GM20431 (cell line): ENCODE measurements at regions not wholly inside any gene's neighbourhood (a gene's known extent, or its start where the extent isn't known, plus 50 kb on each side); places are given as distances from the start of the nearest gene placed in this dataset.

ENCODE experiments used
- in situ Hi-C: fragments of 300-500 bp; cut with MseI, MboI; formaldehyde crosslinking; loops from one replicate; pipeline ENCODE4 v1.15.0; 2020; ENCODE audit warnings: low sequenced_read_pairs; ENCODE audit not compliant: unreplicated experiment

GRCh38 chr18:10289251-10289650, 165.2 kb upstream of the APCDD1 start:
- in situ Hi-C loops: no loop called here

GRCh38 chr18:10289951-10290637, 164.3 kb upstream of the APCDD1 start:
- in situ Hi-C loops: no loop called here

GRCh38 chr18:10290638-10291235, 163.7 kb upstream of the APCDD1 start:
- in situ Hi-C loops: no loop called here

- in situ Hi-C loops: no loop called here
Measured at GRCh38 chr18:10291568-10291981, 162.9 kb upstream of the APCDD1 start.

GRCh38 chr18:10293966-10294365, 160.5 kb upstream of the APCDD1 start:
- in situ Hi-C loops: no loop called here

DNA sequence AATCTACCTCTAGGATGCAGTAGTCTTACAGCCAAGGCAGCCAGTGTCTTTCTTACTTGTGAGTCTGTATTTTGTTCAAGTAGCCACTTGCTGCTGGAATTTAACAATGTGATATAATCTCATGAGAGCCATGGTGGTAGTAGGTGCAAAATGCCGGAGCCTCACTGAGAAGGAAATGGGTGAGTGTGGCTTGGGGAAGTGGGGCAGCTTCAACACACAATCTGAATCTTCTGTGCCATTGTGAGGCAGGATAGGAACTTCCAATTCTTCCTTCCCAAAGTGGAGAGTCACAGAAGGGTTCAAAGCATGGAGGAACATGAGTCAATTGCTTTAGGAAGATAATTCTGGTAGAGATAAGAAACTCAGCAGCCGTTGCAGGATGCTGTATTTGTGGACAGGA, 158.7 kb upstream of the APCDD1 start:
- in situ Hi-C loops: no loop called here

DNA sequence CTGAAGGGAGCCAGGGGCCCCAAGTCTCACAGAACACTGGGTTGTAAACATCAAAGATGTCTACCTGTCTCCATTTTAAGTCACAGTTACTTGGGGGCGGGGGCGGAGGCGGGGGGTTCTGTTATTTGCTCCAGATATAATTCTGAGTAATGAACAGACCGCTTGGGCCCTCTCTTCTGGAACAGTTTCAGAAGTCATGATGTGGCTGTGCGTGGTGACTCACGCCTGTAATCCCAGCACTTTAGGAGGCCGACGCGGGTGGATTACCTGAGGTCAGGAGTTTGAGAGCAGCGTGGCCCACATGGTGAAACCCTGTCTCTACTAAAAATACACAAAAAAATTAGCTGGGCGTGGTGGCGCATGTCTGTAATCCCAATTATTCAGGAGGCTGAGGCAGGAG, 157.9 kb upstream of the APCDD1 start:
- in situ Hi-C loops: no loop called here

DNA sequence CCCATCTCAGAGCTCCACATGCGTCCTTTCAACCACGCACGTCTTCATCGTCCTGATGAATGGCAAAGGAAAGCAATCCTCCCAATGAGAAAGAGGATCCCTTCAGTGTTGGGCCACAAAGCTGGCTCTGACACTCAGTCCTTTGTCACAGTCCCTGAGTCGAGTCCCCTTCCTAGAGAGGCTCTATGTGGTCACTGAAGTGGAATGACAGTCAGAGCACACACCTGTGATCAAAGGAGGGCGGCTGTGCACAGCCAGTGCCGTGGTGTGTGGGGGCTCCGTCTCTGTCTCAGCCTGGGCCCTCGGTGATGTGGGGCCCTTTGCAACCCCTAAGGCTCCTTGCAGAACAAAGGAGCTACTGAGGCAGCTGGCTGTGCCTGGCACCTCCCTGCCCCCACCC, 157.3 kb upstream of the APCDD1 start:
- in situ Hi-C loops: no loop called here

GRCh38 chr18:10298346-10298745, 156.1 kb upstream of the APCDD1 start:
- in situ Hi-C loops: no loop called here

- in situ Hi-C loops: no loop called here
Measured at GRCh38 chr18:10299643-10300042, 154.8 kb upstream of the APCDD1 start.

GRCh38 chr18:10300739-10301138, 153.7 kb upstream of the APCDD1 start:
- in situ Hi-C loops: no loop called here

GRCh38 chr18:10301831-10302483, 152.5 kb upstream of the APCDD1 start:
- in situ Hi-C loops: no loop called here

- in situ Hi-C loops: no loop called here
Measured at GRCh38 chr18:10303171-10303570, 151.3 kb upstream of the APCDD1 start.

DNA sequence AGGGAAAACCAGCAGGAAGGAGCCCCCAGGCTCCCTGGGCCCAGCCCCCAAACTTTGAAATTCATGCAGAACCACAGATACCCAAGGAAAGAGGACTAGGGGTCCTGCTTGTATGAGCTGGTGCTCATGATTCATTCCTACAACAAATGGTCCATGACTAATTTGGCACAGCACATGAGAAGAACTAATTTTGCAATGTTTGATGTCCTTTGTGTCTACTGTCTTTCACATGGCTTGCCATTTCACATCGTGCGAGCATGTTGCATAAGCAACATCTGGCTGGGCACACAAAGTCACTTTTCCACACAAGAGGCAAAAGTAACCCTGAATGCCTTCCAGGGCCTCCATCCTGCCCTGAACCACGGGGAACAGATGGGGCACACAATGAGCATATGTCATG, 149.6 kb upstream of the APCDD1 start:
- in situ Hi-C loops: no loop called here

- in situ Hi-C loops: no loop called here
Measured at GRCh38 chr18:10306779-10307178, 147.7 kb upstream of the APCDD1 start.

- in situ Hi-C loops: no loop called here
Measured at GRCh38 chr18:10308154-10308553, 146.3 kb upstream of the APCDD1 start.

GRCh38 chr18:10310626-10311025, 143.8 kb upstream of the APCDD1 start:
- in situ Hi-C loops: no loop called here

DNA sequence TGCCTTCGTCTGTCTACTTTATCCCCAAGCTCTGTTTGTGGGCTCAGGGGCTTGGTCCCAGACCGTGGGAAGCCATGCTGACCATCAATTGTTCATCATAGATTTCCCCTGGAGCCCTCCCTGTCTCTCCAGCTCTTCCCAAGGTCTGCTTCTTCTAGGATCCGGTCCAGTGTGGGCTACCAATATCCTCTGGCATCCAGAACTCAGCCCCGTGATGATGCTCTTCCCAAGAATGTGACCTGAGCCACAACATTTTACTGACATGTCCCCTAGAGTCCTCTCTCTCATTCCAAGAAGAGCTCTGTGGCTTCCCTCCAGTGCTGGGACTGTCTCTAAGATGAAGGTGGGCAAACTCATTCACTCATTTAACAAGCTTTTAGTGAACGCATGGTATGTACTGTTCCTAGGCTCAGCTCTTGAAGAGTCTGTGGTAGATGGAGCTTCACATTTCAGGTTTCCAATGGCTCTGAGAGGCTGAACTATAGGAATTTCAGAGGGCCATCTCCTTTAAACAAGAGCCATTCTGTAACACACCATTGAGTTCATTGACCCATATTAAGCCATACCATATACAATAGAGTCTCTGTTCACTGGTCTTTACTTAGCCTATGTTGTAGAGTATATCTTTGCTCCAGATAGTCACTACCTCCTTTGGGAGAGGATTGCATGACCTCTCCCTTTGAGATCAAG, 142.0 kb upstream of the APCDD1 start:
- in situ Hi-C loops: no loop called here

DNA sequence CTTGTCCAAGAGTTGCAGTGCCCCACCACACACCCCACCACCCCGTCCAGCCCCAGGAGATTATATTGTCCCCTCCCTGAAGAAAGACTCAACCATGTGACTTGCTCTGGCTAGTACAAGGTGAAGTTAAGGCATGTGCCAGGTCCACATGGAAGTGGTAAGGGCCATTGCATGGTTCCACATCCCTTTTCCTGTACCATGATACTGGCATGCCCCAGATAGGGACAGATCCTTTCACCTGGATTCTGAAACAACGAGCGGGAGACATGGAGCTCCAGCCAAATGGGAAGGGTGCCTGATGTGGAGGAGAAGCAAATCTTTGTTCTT, 141.5 kb upstream of the APCDD1 start:
- in situ Hi-C loops: no loop called here

DNA sequence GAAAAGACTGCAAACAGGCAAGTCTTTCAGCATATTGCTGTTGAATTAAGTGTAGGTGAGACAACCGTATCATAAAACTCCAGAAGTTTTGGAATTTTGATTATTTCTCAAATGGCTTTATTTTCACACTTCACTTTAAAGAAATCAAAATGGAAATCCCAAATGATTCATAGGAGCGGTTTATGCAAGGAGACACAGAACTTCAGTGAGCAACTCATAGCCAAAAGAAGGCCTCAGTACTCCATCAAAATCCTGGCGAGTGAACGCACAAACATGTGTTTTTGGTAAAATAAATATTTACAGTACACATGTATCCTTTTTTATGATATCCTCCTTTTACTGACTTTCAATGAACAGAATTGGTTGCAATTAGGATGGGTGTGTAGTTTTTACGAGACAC, 140.4 kb upstream of the APCDD1 start:
- in situ Hi-C loops: no loop called here

DNA sequence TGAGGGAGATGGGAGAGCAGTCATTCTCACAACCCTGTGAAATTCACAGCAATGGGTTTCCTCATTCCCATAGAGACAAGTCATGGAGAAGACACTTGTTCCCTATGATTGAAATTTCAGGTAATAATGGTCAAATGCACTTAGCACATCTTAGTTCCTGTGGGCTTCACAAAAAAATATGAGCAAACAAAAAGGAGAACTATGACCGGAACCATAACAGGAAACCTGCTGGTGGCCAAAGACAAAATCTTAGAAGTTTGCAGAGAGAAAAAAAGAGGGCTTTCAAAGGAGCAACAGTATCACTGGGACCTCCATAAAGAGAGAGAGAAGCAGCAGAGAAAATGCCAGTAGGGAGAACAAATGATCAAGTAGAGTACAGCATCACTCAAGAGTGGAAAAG, 138.9 kb upstream of the APCDD1 start:
- in situ Hi-C loops: no loop called here
